Adrenal gland (tissue), 5 donors: ENCODE measurements at regions not wholly inside any gene's neighbourhood (a gene's known extent, or its start where the extent isn't known, plus 50 kb on each side); places are given as distances from the start of the nearest gene placed in this dataset.

Experiments
- POLR2A ChIP-seq, 2 donors: fragments of 450-650 bp; IDR thresholded peaks; one replicate each; pipeline ENCODE4 v1.6.1; 2017; ENCODE audit warnings: antibody characterized with exemption in 2 of 2, mild to moderate bottlenecking in 2 of 2, moderate library complexity in 1 of 2
- TF ChIP-seq, protein P1 (sequence below), 6 experiments: fragments of 450-650 bp in 4 of 6; fragments of 200-600 bp in 2 of 6; sonication (generic) in 1 of 6; IDR thresholded peaks; 1 replicate in 5 of 6; 2 replicates in 1 of 6; pipeline versions ENCODE4 v1.5.1 to v1.8.0; 2016 to 2021; ENCODE audit warnings: antibody characterized with exemption in 6 of 6, mild to moderate bottlenecking in 2 of 6, moderate library complexity in 1 of 6
- donor health status: DM: no; HTN: no; CAD: no.

DNA sequence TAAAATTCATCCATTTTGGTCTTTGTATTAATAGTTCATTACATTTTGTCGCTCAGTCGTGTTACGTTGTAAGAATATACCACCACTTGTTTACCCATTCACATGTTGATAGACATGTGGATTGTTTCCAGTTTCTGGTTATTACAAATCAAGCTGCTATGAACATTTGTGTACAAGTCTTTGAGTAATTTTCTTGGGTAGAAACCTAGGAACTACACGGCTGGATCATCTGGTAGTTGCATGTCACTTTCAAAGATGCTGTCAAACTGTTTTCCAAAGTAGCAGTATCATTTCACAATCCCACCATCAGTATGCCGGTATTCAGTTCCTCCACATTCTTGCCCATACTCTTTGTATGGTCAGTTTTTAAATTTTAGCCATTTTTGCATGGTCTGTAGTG, 98.0 kb downstream of the GASK1B start:
- no peak for TF ChIP-seq POLR2A (IDR thresholded peaks at IDR 0.05)
- TF ChIP-seq, protein P1, sequence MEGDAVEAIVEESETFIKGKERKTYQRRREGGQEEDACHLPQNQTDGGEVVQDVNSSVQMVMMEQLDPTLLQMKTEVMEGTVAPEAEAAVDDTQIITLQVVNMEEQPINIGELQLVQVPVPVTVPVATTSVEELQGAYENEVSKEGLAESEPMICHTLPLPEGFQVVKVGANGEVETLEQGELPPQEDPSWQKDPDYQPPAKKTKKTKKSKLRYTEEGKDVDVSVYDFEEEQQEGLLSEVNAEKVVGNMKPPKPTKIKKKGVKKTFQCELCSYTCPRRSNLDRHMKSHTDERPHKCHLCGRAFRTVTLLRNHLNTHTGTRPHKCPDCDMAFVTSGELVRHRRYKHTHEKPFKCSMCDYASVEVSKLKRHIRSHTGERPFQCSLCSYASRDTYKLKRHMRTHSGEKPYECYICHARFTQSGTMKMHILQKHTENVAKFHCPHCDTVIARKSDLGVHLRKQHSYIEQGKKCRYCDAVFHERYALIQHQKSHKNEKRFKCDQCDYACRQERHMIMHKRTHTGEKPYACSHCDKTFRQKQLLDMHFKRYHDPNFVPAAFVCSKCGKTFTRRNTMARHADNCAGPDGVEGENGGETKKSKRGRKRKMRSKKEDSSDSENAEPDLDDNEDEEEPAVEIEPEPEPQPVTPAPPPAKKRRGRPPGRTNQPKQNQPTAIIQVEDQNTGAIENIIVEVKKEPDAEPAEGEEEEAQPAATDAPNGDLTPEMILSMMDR (IDR thresholded peaks at IDR 0.05) = no peak
